Activated naive CD4-positive, alpha-beta T cell treated with anti-CD3 and anti-CD28 coated beads, Interleukin-2, amount 10 ng/mL, durations not matched to agents 7 days and 5 days (primary cell): ENCODE measurements at regions not wholly inside any gene's neighbourhood (a gene's known extent, or its start where the extent isn't known, plus 50 kb on each side); places are given as distances from the start of the nearest gene placed in this dataset.

Source experiments
- CTCF ChIA-PET: fragments of 350-600 bp; sonication (Branson Sonifier 250); formaldehyde crosslinking; loops from one replicate; lab custom pipeline; 2021; ENCODE audit warnings: antibody characterized with exemption; lab: Charles Lee
- DNase-seq: peaks from one replicate; pipeline ENCODE4 v3.0.0-alpha.2; 2020
- H3K27ac Mint-ChIP-seq: one replicate; pipeline ENCODE4 v1.8.0; 2021; ENCODE audit warnings: mild to moderate bottlenecking, moderate library complexity, mixed read lengths
- H3K27me3 Mint-ChIP-seq: one replicate; pipeline ENCODE4 v1.8.0; 2021; ENCODE audit warnings: mild to moderate bottlenecking, mixed read lengths
- H3K36me3 Mint-ChIP-seq: one replicate; pipeline ENCODE4 v1.8.0; 2021; ENCODE audit warnings: mixed read lengths
- H3K4me1 Mint-ChIP-seq: one replicate; pipeline ENCODE4 v1.8.0; 2021; ENCODE audit warnings: mixed read lengths
- H3K4me3 Mint-ChIP-seq: one replicate; pipeline ENCODE4 v1.8.0; 2021; ENCODE audit warnings: mild to moderate bottlenecking, moderate library complexity, mixed read lengths
- H3K9me3 Mint-ChIP-seq: one replicate; pipeline ENCODE4 v1.8.0; 2021; ENCODE audit warnings: mixed read lengths

DNA sequence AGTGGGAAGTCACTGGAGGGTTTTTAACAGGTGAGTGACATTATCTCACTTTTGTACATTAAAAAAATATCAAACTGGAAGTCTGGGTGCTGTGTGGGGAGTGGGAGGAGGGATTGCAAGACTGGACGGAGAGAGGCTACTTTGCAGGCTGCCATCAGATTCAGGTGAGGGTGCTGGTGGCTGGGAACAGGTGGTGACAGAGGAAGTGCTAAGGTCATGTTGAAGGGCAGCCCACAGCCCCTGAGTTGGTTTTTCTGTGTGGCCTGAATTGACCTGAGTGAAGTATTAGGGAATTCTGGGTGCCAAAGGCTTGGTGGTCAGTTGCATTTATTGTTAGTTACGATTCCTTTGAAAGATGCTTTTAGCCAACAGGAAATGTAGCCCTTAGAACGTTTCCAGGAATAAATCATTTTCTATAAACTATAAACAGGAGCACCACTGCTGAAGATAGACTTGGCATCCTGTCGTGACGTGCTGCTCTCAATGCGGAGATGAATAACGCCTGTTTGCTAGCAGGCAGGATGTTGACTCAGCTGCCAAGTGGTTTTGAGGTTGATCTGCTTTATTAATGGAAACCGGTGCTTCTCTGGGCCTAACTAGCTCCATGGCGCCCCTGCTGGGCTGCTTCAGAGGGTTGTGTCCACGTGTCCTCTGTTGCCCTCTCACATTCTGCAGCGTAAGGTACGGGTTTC is 707.5 kb upstream of the TMEM132C start:
- peak overlapping the region; percentile 41 for H3K4me3 Mint-ChIP-seq
- peak; percentile 91 for DNase-seq
- peak overlapping the region; percentile 99 for H3K27ac Mint-ChIP-seq
- peaks cover 8% of the 10 kb centered on the region for H3K27me3 Mint-ChIP-seq
- peaks cover 25% of the 10 kb centered on the region for H3K9me3 Mint-ChIP-seq
- peaks cover 31% of the 10 kb centered on the region for H3K36me3 Mint-ChIP-seq
- H3K4me1 Mint-ChIP-seq = peaks cover 61% of the 10 kb centered on the region
- CTCF ChIA-PET = interaction anchor here (0.9 to 1.9 kb wide), 5 partner anchors 51 to 275 kb away, joined by 3 to 12 read pairs (median 4); no protein-coding TSS in a partner anchor

DNA sequence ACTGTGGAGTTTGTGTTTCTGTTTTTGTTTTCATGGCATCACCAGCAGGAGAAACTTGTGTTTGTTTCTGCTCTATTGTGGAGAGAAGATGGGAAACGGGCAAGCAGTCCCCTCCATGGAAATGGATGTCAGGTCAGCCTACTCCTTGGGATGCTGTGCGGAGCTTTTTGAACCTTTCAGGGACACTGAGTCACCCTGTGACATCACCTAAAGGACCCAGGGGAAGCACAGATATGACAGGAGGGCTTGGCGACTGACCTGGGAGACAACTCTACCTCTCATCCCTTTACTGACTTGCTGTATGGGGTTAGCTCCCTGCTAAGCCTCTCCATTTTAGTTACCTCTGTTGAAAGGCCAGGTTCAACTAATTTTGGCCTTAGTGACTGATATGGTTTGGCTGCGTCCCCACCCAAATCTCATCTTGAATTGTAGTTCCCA is 706.9 kb upstream of the TMEM132C start:
- H3K4me1 Mint-ChIP-seq = peaks cover 61% of the 10 kb centered on the region
- peaks cover 31% of the 10 kb centered on the region for H3K36me3 Mint-ChIP-seq
- peak overlapping the region; percentile 99 for H3K27ac Mint-ChIP-seq
- peaks cover 27% of the 10 kb centered on the region for H3K9me3 Mint-ChIP-seq
- H3K4me3 Mint-ChIP-seq = peak overlapping the region; percentile 41
- peaks cover 14% of the 10 kb centered on the region for H3K27me3 Mint-ChIP-seq
- DNase-seq = no peak
- CTCF ChIA-PET = interaction anchor here (0.9 to 1.9 kb wide), 5 partner anchors 51 to 275 kb away, joined by 3 to 12 read pairs (median 4); no protein-coding TSS in a partner anchor

GRCh38 chr12:127562816-127563215 is 704.2 kb upstream of the TMEM132C start:
- Mint-ChIP-seq H3K4me1 (peaks cover 43% of the 10 kb centered on the region), H3K27ac (no peak overlapping the region), H3K4me3 (no peak overlapping the region), H3K9me3 (peaks cover 36% of the 10 kb centered on the region), H3K36me3 (peaks cover 19% of the 10 kb centered on the region), H3K27me3 (peaks cover 15% of the 10 kb centered on the region)
- CTCF ChIA-PET = interaction anchor here (0.7 to 1.2 kb wide), 2 partner anchors 114 to 280 kb away, joined by 3 read pairs; no protein-coding TSS in a partner anchor
- DNase-seq = no peak

GRCh38 chr12:127565241-127565640 is 701.7 kb upstream of the TMEM132C start:
- CTCF ChIA-PET = no interaction called here
- Mint-ChIP-seq H3K4me3 (no peak overlapping the region), H3K27me3 (peaks cover 28% of the 10 kb centered on the region), H3K27ac (no peak overlapping the region), H3K36me3 (peaks cover 7% of the 10 kb centered on the region), H3K4me1 (peaks cover 19% of the 10 kb centered on the region), H3K9me3 (peaks cover 41% of the 10 kb centered on the region)
- DNase-seq = no peak

DNA sequence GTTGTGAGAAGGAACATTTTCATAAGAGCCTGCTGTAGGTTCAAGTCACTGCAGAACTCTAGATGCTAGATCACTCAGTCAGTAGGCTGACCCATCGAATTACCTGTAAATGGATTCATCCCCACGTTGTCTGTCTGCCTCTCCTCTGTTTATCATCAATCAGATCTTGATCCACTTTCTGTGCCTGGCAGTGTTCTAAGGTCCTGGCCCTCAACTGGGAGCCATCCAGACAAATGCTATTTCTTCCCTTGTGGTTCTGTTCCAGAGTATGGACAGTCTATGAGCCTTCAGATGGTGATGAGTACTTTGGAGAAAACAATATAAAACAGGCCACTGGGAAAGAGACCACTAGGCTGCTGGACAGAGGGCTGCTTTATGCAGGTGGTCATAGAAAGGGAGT is 699.4 kb upstream of the TMEM132C start:
- H3K9me3 Mint-ChIP-seq = peaks cover 34% of the 10 kb centered on the region
- CTCF ChIA-PET = no interaction called here
- H3K27me3 Mint-ChIP-seq = peaks cover 39% of the 10 kb centered on the region
- no peak overlapping the region for H3K27ac Mint-ChIP-seq
- DNase-seq = no peak
- no peak overlapping the region for H3K4me3 Mint-ChIP-seq
- no peaks in the 10 kb centered on the region for H3K36me3 Mint-ChIP-seq
- peaks cover 8% of the 10 kb centered on the region for H3K4me1 Mint-ChIP-seq

DNA sequence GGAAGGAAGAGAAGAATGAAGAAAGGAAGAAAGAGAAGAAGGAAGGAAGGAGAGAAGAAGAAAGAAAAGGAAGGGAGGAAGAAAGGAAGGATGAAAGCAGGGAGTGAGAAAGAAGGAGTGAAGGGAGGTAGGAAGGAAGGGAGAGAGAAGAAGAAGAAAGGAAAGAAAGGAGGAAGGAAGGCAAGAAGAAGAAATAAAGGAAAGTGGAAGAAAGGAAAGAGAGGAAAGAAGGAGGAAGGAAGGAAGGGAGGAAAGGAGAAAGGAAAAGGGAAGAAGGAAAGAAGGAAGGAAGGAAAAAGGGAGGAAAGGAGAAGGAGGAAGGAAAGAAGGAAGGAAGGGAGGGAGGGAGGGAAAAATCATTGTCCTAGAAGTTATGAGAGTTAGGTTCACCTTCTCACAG is 696.6 kb upstream of the TMEM132C start:
- Mint-ChIP-seq H3K27me3 (peaks cover 42% of the 10 kb centered on the region), H3K4me1 (no peaks in the 10 kb centered on the region), H3K4me3 (no peak overlapping the region), H3K36me3 (no peaks in the 10 kb centered on the region), H3K27ac (no peak overlapping the region), H3K9me3 (peaks cover 23% of the 10 kb centered on the region)
- CTCF ChIA-PET = no interaction called here
- DNase-seq = no peak

GRCh38 chr12:127570793-127571360 is 696.1 kb upstream of the TMEM132C start:
- Mint-ChIP-seq H3K4me1 (no peaks in the 10 kb centered on the region), H3K9me3 (peaks cover 21% of the 10 kb centered on the region), H3K27ac (no peak overlapping the region), H3K27me3 (peaks cover 42% of the 10 kb centered on the region), H3K4me3 (no peak overlapping the region), H3K36me3 (no peaks in the 10 kb centered on the region)
- CTCF ChIA-PET = no interaction called here
- DNase-seq = no peak

GRCh38 chr12:127571578-127571977 is 695.4 kb upstream of the TMEM132C start:
- Mint-ChIP-seq H3K27ac (no peak overlapping the region), H3K4me1 (no peaks in the 10 kb centered on the region), H3K9me3 (peaks cover 16% of the 10 kb centered on the region), H3K27me3 (peaks cover 42% of the 10 kb centered on the region), H3K4me3 (no peak overlapping the region), H3K36me3 (no peaks in the 10 kb centered on the region)
- no peak for DNase-seq
- CTCF ChIA-PET = no interaction called here

DNA sequence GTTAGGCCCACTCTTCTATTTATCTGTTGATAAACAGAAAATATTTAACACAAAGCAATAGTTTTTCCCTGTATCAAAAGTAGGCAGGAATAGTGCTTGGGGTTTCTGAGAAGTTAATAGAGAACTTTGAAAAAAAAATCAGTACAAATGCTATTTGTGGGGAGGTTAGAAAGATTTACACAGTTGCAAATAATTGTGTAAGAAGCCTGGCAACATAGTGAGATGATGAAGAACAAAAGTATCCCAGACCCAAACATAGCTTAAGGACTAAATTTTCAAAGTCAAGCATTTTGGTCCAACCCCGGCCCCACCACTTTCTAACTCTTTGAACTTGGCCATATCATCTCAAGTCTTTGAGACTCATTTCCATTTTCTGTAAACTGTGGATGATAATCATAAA is 687.5 kb upstream of the TMEM132C start:
- CTCF ChIA-PET = no interaction called here
- Mint-ChIP-seq H3K27ac (no peak overlapping the region), H3K27me3 (peaks cover 11% of the 10 kb centered on the region), H3K9me3 (no peaks in the 10 kb centered on the region), H3K4me1 (no peaks in the 10 kb centered on the region), H3K36me3 (no peaks in the 10 kb centered on the region), H3K4me3 (no peak overlapping the region)
- no peak for DNase-seq

GRCh38 chr12:127582074-127582473 is 684.9 kb upstream of the TMEM132C start:
- CTCF ChIA-PET = no interaction called here
- no peak overlapping the region for H3K4me3 Mint-ChIP-seq
- peaks cover 4% of the 10 kb centered on the region for H3K27me3 Mint-ChIP-seq
- no peak for DNase-seq
- no peaks in the 10 kb centered on the region for H3K36me3 Mint-ChIP-seq
- H3K9me3 Mint-ChIP-seq = no peaks in the 10 kb centered on the region
- no peak overlapping the region for H3K27ac Mint-ChIP-seq
- no peaks in the 10 kb centered on the region for H3K4me1 Mint-ChIP-seq

DNA sequence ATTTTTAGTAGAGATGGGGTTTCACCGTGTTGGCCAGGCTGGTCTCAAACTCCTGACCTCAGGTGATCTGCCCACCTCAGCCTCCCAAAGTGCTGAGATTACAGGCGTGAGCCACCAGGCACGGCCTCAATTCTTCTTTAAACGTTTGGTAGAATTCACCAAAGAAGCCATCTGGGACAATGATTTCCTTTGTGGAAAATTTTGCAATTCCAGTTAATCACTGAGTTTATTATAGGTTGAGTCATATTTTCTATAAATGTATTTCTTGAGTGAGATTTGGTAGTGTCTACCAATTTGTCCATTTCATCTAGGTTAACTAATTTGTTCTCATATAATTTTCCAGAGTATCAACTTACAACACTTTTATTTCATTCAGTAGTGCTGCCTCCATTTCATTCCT is 683.9 kb upstream of the TMEM132C start:
- no peak overlapping the region for H3K27ac Mint-ChIP-seq
- H3K4me3 Mint-ChIP-seq = no peak overlapping the region
- H3K4me1 Mint-ChIP-seq = no peaks in the 10 kb centered on the region
- no peaks in the 10 kb centered on the region for H3K36me3 Mint-ChIP-seq
- CTCF ChIA-PET = no interaction called here
- DNase-seq = no peak
- H3K9me3 Mint-ChIP-seq = no peaks in the 10 kb centered on the region
- peaks cover 4% of the 10 kb centered on the region for H3K27me3 Mint-ChIP-seq

GRCh38 chr12:127588249-127588648 is 678.7 kb upstream of the TMEM132C start:
- Mint-ChIP-seq H3K27me3 (no peaks in the 10 kb centered on the region), H3K4me1 (no peaks in the 10 kb centered on the region), H3K27ac (no peak overlapping the region), H3K4me3 (no peak overlapping the region), H3K36me3 (no peaks in the 10 kb centered on the region), H3K9me3 (no peaks in the 10 kb centered on the region)
- CTCF ChIA-PET = no interaction called here
- DNase-seq = no peak

- Mint-ChIP-seq H3K4me3 (no peak overlapping the region), H3K27me3 (no peaks in the 10 kb centered on the region), H3K9me3 (no peaks in the 10 kb centered on the region), H3K27ac (no peak overlapping the region), H3K36me3 (no peaks in the 10 kb centered on the region), H3K4me1 (no peaks in the 10 kb centered on the region)
- no peak for DNase-seq
- CTCF ChIA-PET = no interaction called here
Measured at GRCh38 chr12:127589541-127589940, 677.4 kb upstream of the TMEM132C start.

DNA sequence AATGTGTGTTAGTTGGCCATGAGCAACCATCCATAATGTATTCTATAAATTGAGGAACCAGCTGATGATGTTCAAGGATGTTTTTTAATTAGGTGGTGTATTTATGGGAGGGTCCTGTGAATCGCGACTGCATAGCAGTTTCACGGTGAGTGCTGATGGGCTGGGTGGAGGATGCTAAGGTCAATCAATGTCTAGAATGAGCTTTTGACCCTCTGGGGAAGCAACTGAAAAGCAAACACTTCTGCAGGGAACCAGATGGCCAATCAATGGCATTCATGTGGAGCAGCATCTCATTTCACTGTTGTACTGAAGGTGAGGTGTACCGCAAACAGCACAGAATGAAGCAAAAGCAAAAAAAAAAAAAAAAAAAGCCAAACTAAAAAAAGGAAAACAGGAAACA is 676.1 kb upstream of the TMEM132C start:
- Mint-ChIP-seq H3K27ac (no peak overlapping the region), H3K4me3 (no peak overlapping the region), H3K36me3 (no peaks in the 10 kb centered on the region), H3K4me1 (no peaks in the 10 kb centered on the region), H3K27me3 (no peaks in the 10 kb centered on the region), H3K9me3 (peaks cover 3% of the 10 kb centered on the region)
- CTCF ChIA-PET = no interaction called here
- no peak for DNase-seq

DNA sequence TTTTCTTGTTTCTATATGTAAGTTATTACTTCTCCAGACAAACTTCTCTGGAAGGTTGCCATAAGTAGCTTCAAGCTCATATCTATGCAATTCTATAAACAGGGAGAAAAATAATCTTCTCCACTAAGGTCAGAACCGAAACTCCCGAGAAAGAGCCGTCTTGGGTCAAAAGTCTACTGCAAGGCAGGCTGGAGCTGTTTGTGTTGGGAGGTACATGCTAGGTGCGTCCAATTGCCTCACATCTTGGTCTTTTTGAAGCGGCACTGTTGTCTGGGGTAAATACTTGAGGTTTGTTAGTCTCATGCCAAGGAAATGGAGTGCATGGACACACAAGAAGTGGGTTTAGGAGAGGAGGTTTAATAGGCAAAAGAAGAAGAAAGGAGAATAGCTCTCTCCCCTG is 674.7 kb upstream of the TMEM132C start:
- CTCF ChIA-PET = no interaction called here
- no peaks in the 10 kb centered on the region for H3K36me3 Mint-ChIP-seq
- H3K27ac Mint-ChIP-seq = no peak overlapping the region
- no peaks in the 10 kb centered on the region for H3K4me1 Mint-ChIP-seq
- no peak overlapping the region for H3K4me3 Mint-ChIP-seq
- H3K9me3 Mint-ChIP-seq = peaks cover 5% of the 10 kb centered on the region
- DNase-seq = no peak
- H3K27me3 Mint-ChIP-seq = no peaks in the 10 kb centered on the region
